GM12878 (cell line): ENCODE measurements at regions not wholly inside any gene's neighbourhood (a gene's known extent, or its start where the extent isn't known, plus 50 kb on each side); places are given as distances from the start of the nearest gene placed in this dataset.

Experiments
- CHD1 ChIP-seq: IDR thresholded peaks from 2 replicates; pipeline ENCODE4 v1.6.1; 2012; ENCODE audit warnings: low read depth, low read length, improper control_type of control experiment
- SRF ChIP-seq, 2 experiments: IDR thresholded peaks; 2 replicates each; pipeline ENCODE4 v1.6.1; 2011; ENCODE audit warnings: low read depth in 2 of 2, low read length in 2 of 2, mild to moderate bottlenecking in 1 of 2, moderate library complexity in 1 of 2

DNA sequence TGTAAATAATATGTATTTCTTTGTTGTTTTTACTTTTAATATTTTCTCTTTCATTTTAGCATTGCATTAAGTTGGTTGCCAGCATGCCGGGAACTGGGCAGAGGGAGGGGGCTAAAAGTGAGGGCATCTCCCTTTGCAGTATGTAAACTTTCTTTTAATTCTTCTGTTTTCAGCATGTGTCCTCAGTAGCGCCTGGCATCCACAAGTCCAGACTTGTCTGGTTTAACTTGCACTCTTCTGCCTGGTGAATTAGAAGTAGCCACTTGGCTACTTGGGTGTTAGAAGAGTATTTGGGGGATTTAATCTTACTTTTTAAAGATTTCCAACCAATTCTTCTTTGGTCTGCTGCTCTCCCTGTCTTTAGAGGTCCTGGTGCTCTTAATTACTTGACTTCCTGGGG, 117.2 kb upstream of the SCAF11 start:
- TF ChIP-seq CHD1 (no peak), SRF (IDR thresholded peaks at IDR 0.05; ENCODE audit: low read depth in 2 of 2, low read length in 2 of 2) (no peak)
